ENCODE measurements at regions not wholly inside any gene's neighbourhood (a gene's known extent, or its start where the extent isn't known, plus 50 kb on each side); places are given as distances from the start of the nearest gene placed in this dataset.

GRCh38 chr9:88874391-88874790 lies 116.9 kb upstream of the S1PR3 start:
- TF ChIP-seq, protein P1, sequence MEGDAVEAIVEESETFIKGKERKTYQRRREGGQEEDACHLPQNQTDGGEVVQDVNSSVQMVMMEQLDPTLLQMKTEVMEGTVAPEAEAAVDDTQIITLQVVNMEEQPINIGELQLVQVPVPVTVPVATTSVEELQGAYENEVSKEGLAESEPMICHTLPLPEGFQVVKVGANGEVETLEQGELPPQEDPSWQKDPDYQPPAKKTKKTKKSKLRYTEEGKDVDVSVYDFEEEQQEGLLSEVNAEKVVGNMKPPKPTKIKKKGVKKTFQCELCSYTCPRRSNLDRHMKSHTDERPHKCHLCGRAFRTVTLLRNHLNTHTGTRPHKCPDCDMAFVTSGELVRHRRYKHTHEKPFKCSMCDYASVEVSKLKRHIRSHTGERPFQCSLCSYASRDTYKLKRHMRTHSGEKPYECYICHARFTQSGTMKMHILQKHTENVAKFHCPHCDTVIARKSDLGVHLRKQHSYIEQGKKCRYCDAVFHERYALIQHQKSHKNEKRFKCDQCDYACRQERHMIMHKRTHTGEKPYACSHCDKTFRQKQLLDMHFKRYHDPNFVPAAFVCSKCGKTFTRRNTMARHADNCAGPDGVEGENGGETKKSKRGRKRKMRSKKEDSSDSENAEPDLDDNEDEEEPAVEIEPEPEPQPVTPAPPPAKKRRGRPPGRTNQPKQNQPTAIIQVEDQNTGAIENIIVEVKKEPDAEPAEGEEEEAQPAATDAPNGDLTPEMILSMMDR (conservative IDR thresholded peaks at IDR 0.05; ENCODE audit: low read depth, low read length): no peak
- TF ChIP-seq CEBPB (IDR thresholded peaks at IDR 0.05; ENCODE audit: low read depth, low read length) (no peak), POLR2A (IDR thresholded peaks at IDR 0.05; ENCODE audit: low read depth, low read length) (no peak), MAZ (IDR thresholded peaks at IDR 0.05; ENCODE audit: borderline replicate concordance, low read depth, low read length) (no peak), MXI1 (IDR thresholded peaks at IDR 0.05; ENCODE audit: borderline replicate concordance, low read depth, low read length) (no peak), SMC3 (IDR thresholded peaks at IDR 0.05; ENCODE audit: low read depth, low read length) (peak; percentile 34; the same call in 1 of the 2 replicates), CHD1 (IDR thresholded peaks at IDR 0.05; ENCODE audit: low read depth, low read length) (no peak), RAD21 (IDR thresholded peaks at IDR 0.05; ENCODE audit: low read length) (no peak; the same call in 1 of the 2 replicates), BHLHE40 (IDR thresholded peaks at IDR 0.05; ENCODE audit: low read depth, low read length) (no peak), MAFK (IDR thresholded peaks at IDR 0.05; ENCODE audit: low read depth, low read length) (no peak), ELK1 (IDR thresholded peaks at IDR 0.05; ENCODE audit: borderline replicate concordance, low read depth, low read length) (no peak), FOS (IDR thresholded peaks at IDR 0.05; ENCODE audit: low read depth, low read length) (no peak)

Data from IMR-90 (cell line).